GM21529 (cell line): ENCODE measurements at regions not wholly inside any gene's neighbourhood (a gene's known extent, or its start where the extent isn't known, plus 50 kb on each side); places are given as distances from the start of the nearest gene placed in this dataset.

ENCODE experiments used
- ATAC-seq: cut with Tn5 transposase; IDR thresholded peaks from one replicate; pipeline ENCODE4 v1.9.1; 2021; ENCODE audit not compliant: unreplicated experiment

- no peak for ATAC-seq
Measured at GRCh38 chr3:84008623-84009022, 950.2 kb upstream of the CADM2 start.

- ATAC-seq = no peak
Measured at GRCh38 chr3:84023842-84024241, 934.9 kb upstream of the CADM2 start.

GRCh38 chr3:84039099-84039498 is 919.7 kb upstream of the CADM2 start:
- no peak for ATAC-seq

- no peak for ATAC-seq
Measured at GRCh38 chr3:84042399-84043106, 916.2 kb upstream of the CADM2 start.

- no peak for ATAC-seq
Measured at GRCh38 chr3:84066915-84067314, 891.9 kb upstream of the CADM2 start.

- ATAC-seq = no peak
Measured at GRCh38 chr3:84073664-84074063, 885.1 kb upstream of the CADM2 start.

GRCh38 chr3:84074767-84075166 is 884.0 kb upstream of the CADM2 start:
- no peak for ATAC-seq

- no peak for ATAC-seq
Measured at GRCh38 chr3:84077479-84077878, 881.3 kb upstream of the CADM2 start.

- ATAC-seq = no peak
Measured at GRCh38 chr3:84082726-84083125, 876.1 kb upstream of the CADM2 start.

GRCh38 chr3:84092907-84093306 is 865.9 kb upstream of the CADM2 start:
- no peak for ATAC-seq

- no peak for ATAC-seq
Measured at GRCh38 chr3:84096188-84096587, 862.6 kb upstream of the CADM2 start.

GRCh38 chr3:84100861-84101260 is 857.9 kb upstream of the CADM2 start:
- no peak for ATAC-seq

GRCh38 chr3:84108442-84108971 is 850.3 kb upstream of the CADM2 start:
- ATAC-seq = no peak

- ATAC-seq = no peak
Measured at GRCh38 chr3:84109911-84110310, 848.9 kb upstream of the CADM2 start.

- no peak for ATAC-seq
Measured at GRCh38 chr3:84110787-84111186, 848.0 kb upstream of the CADM2 start.

- ATAC-seq = no peak
Measured at GRCh38 chr3:84125201-84125721, 833.5 kb upstream of the CADM2 start.

- ATAC-seq = no peak
Measured at GRCh38 chr3:84125760-84126159, 833.0 kb upstream of the CADM2 start.

- no peak for ATAC-seq
Measured at GRCh38 chr3:84126160-84126559, 832.6 kb upstream of the CADM2 start.

- no peak for ATAC-seq
Measured at GRCh38 chr3:84128024-84128423, 830.8 kb upstream of the CADM2 start.

- ATAC-seq = no peak
Measured at GRCh38 chr3:84136425-84136824, 822.4 kb upstream of the CADM2 start.

- ATAC-seq = no peak
Measured at GRCh38 chr3:84140631-84141030, 818.2 kb upstream of the CADM2 start.

GRCh38 chr3:84141571-84141970 is 817.2 kb upstream of the CADM2 start:
- ATAC-seq = no peak

GRCh38 chr3:84165328-84165727 is 793.5 kb upstream of the CADM2 start:
- ATAC-seq = no peak
